Astrocyte of the cerebellum (primary cell): ENCODE measurements at regions not wholly inside any gene's neighbourhood (a gene's known extent, or its start where the extent isn't known, plus 50 kb on each side); places are given as distances from the start of the nearest gene placed in this dataset.

ENCODE experiments used
- DNase-seq: peaks from one replicate; pipeline ENCODE4 v3.0.0-alpha.2; 2011; ENCODE audit warnings: low read depth
- H3K4me3 ChIP-seq: 2 replicates; pipeline ENCODE4 v1.5.1; 2011; ENCODE audit warnings: mild to moderate bottlenecking, low read depth, low read length, moderate library complexity
- in situ Hi-C: cut with HindIII; loops from 2 replicates; pipeline ENCODE4 v1.10.0; 2017; ENCODE audit warnings: low sequenced_read_pairs
- TF ChIP-seq, protein P1 (sequence below): IDR thresholded peaks from 2 replicates; pipeline ENCODE4 v1.5.1; 2012; ENCODE audit warnings: low read length, low read depth, moderate library complexity, mild to moderate bottlenecking; ENCODE audit errors: missing control alignments

GRCh38 chr5:5828619-5829018 lies 406.1 kb downstream of the ICE1 start:
- no peak for DNase-seq
- in situ Hi-C loops, result no loop called here
- TF ChIP-seq, protein P1, sequence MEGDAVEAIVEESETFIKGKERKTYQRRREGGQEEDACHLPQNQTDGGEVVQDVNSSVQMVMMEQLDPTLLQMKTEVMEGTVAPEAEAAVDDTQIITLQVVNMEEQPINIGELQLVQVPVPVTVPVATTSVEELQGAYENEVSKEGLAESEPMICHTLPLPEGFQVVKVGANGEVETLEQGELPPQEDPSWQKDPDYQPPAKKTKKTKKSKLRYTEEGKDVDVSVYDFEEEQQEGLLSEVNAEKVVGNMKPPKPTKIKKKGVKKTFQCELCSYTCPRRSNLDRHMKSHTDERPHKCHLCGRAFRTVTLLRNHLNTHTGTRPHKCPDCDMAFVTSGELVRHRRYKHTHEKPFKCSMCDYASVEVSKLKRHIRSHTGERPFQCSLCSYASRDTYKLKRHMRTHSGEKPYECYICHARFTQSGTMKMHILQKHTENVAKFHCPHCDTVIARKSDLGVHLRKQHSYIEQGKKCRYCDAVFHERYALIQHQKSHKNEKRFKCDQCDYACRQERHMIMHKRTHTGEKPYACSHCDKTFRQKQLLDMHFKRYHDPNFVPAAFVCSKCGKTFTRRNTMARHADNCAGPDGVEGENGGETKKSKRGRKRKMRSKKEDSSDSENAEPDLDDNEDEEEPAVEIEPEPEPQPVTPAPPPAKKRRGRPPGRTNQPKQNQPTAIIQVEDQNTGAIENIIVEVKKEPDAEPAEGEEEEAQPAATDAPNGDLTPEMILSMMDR, result no peak
- H3K4me3 ChIP-seq, result no peak overlapping the region

- no peak overlapping the region for H3K4me3 ChIP-seq
- in situ Hi-C loops, result no loop called here
- no peak for DNase-seq
- TF ChIP-seq, protein P1, result no peak
These were observed 404.4 kb downstream of the ICE1 start for GRCh38 chr5:5826911-5827310.

DNA sequence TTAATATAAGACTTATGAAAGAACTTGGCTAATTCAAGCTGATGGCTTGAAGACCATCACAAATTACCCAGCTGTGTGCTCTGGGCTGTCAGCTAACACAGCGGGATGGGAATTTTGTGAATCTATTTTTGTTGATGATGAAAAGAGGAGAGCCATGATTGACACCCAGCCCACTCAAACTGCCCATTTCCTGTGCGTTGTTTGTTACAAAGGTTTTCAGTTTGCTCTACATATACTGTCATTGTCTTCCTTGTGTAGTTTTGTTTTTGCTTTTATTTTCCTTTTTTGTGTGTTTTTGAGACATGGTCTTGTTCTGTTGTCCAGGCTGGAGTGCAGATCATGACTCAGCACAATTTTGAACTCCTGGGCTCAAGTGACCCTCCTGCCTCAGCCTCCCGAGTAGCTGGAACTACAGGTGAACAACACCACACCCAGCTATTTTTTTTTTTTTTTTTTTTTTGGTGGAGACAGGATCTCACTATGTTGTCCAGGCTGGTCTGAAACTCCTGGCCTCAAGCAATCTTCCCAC lies 400.3 kb downstream of the ICE1 start:
- H3K4me3 ChIP-seq, result no peak overlapping the region
- in situ Hi-C loops, result no loop called here
- TF ChIP-seq, protein P1, result no peak
- no peak for DNase-seq

DNA sequence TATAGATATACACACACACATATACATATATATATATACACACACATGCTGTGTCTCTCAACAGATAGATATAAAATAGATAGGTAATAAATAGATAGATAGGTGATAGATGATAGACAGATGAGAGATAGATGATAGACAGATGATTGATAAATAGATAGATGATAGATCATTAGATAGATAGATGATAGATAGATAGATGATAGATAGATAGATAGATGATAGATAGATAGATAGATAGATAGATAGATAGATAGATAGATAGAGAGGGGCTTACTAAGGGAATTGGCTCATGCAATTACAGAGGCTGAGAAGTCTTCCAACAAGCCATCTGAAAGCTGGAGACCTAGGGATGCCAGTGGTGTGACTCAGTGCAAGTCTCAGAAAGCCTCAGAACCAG lies 394.5 kb downstream of the ICE1 start:
- in situ Hi-C loops, result no loop called here
- no peak overlapping the region for H3K4me3 ChIP-seq
- TF ChIP-seq, protein P1, result no peak
- DNase-seq, result no peak

GRCh38 chr5:5813441-5813840 lies 391.0 kb downstream of the ICE1 start:
- no peak overlapping the region for H3K4me3 ChIP-seq
- TF ChIP-seq, protein P1, result no peak
- DNase-seq, result no peak
- in situ Hi-C loops, result no loop called here

GRCh38 chr5:5810461-5810860 lies 388.0 kb downstream of the ICE1 start:
- TF ChIP-seq, protein P1, result no peak
- no peak for DNase-seq
- in situ Hi-C loops, result no loop called here
- H3K4me3 ChIP-seq, result no peak overlapping the region

DNA sequence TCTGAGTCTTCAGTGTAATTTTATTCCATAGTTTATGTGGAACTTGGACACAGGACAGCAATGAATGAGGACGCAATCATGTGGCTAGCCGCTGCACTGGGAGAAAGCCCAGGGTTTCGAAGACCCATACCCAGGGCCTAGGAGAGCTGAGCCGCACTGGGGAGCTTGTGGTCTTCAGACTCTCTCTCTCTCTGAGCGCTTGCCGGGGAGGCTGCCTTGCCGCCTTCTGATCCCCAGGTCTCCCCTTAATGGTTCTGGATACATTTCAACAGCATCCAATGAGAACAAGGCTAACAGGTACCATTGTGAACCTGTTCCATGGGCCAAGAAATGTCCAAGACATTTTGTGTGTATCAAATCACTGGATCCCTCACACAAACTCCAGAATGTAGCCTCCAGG lies 383.4 kb downstream of the ICE1 start:
- in situ Hi-C loops, result no loop called here
- no peak overlapping the region for H3K4me3 ChIP-seq
- TF ChIP-seq, protein P1, result no peak
- DNase-seq, result no peak
